ENCODE measurements at regions not wholly inside any gene's neighbourhood (a gene's known extent, or its start where the extent isn't known, plus 50 kb on each side); places are given as distances from the start of the nearest gene placed in this dataset.

- TF ChIP-seq, protein P1, sequence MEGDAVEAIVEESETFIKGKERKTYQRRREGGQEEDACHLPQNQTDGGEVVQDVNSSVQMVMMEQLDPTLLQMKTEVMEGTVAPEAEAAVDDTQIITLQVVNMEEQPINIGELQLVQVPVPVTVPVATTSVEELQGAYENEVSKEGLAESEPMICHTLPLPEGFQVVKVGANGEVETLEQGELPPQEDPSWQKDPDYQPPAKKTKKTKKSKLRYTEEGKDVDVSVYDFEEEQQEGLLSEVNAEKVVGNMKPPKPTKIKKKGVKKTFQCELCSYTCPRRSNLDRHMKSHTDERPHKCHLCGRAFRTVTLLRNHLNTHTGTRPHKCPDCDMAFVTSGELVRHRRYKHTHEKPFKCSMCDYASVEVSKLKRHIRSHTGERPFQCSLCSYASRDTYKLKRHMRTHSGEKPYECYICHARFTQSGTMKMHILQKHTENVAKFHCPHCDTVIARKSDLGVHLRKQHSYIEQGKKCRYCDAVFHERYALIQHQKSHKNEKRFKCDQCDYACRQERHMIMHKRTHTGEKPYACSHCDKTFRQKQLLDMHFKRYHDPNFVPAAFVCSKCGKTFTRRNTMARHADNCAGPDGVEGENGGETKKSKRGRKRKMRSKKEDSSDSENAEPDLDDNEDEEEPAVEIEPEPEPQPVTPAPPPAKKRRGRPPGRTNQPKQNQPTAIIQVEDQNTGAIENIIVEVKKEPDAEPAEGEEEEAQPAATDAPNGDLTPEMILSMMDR (IDR thresholded peaks at IDR 0.05), result no peak
- no peak for TF ChIP-seq POLR2A (IDR thresholded peaks at IDR 0.05)
Measured at GRCh38 chr22:48143856-48144255, 1381.4 kb downstream of the TBC1D22A start.

All from tibial nerve (tissue), 3 donors.